Esophagus squamous epithelium (tissue), 4 donors: ENCODE measurements at regions not wholly inside any gene's neighbourhood (a gene's known extent, or its start where the extent isn't known, plus 50 kb on each side); places are given as distances from the start of the nearest gene placed in this dataset.

ENCODE experiments used
- CTCF ChIP-seq, 6 experiments: fragments of 450-650 bp in 4 of 6; fragments of 200-600 bp in 2 of 6; sonication (generic) in 2 of 6; IDR thresholded peaks; one replicate each; pipeline ENCODE4 v1.5.1; 2016 to 2019; ENCODE audit warnings: antibody characterized with exemption in 6 of 6, mild to moderate bottlenecking in 4 of 6, moderate library complexity in 4 of 6
- POLR2A ChIP-seq, 4 donors: fragments of 450-650 bp; IDR thresholded peaks; one replicate each; pipeline ENCODE4 v1.6.1; 2017; ENCODE audit warnings: antibody characterized with exemption in 4 of 4, mild to moderate bottlenecking in 4 of 4, moderate library complexity in 3 of 4

- TF ChIP-seq CTCF (IDR thresholded peaks at IDR 0.05) (no peak), POLR2A (IDR thresholded peaks at IDR 0.05) (no peak)
Observed at GRCh38 chr14:22185789-22186188, 403.2 kb downstream of the DAD1 start.
